Lower lobe of right lung (tissue), 2 donors: ENCODE measurements at regions not wholly inside any gene's neighbourhood (a gene's known extent, or its start where the extent isn't known, plus 50 kb on each side); places are given as distances from the start of the nearest gene placed in this dataset.

Source experiments
- ATAC-seq, 2 donors: fragments of 200-7000 bp; cut with Tn5 transposase; one replicate each; pipeline ENCODE4 v1.9.1; 2020 to 2022; ENCODE audit warnings: mild to moderate bottlenecking in 2 of 2, moderate library complexity in 2 of 2
- DNase-seq: peaks from one replicate; pipeline ENCODE4 v3.0.0-alpha.2; 2020
- H3K27ac ChIP-seq: fragments of 200-600 bp; one replicate; pipeline ENCODE4 v1.8.0; 2022
- H3K27me3 ChIP-seq: fragments of 200-600 bp; one replicate; pipeline ENCODE4 v1.8.0; 2022; ENCODE audit warnings: low read depth
- H3K36me3 ChIP-seq: fragments of 200-600 bp; one replicate; pipeline ENCODE4 v1.8.0; 2022; ENCODE audit warnings: mild to moderate bottlenecking
- H3K4me1 ChIP-seq: fragments of 200-600 bp; one replicate; pipeline ENCODE4 v1.8.0; 2022
- H3K4me3 ChIP-seq: fragments of 200-600 bp; one replicate; pipeline ENCODE4 v1.8.0; 2022; ENCODE audit warnings: mild to moderate bottlenecking
- H3K9me3 ChIP-seq: fragments of 200-600 bp; one replicate; pipeline ENCODE4 v1.8.0; 2022
- CTCF ChIP-seq: fragments of 200-600 bp; IDR thresholded peaks from one replicate; pipeline ENCODE4 v1.8.0; 2022; ENCODE audit warnings: antibody characterized with exemption, mild to moderate bottlenecking
- intact Hi-C: fragments of 100-400 bp; cut with DNase I; formaldehyde crosslinking; loops from one replicate; pipeline ENCODE4 v1.11.0; 2022
- donor health status: DM: no; HTN: yes; CAD: no; lungs with severe emphysema.

DNA sequence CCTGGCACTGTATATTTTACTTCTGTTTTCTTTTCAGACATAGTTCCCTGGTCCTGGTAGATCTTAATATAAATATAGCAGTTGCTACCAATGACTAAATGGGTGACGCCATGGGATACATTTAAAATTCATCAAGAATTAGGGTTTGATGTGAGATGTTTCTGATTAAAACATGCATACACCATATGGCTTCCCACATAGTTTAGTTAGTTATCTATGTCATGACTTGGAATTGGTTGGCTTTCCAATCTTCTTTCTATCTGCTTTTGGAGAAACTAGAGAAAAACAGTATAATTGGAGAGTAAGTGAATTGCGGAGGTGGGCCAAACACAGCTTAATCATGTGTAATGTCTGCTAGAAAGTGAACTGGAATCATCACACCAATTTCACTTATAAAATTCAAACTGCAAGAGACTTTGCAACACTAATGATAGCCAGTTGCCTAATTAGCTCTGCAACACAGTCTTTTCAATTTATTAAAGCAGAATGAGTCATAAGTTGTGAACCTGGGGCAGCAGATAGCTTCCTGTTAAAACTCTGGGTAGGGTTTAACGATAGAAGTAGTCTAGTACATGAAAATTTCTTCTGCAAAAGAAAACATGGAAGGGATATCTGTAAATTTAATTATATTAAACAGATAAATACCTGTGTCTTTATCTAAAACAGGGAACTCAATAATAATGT is 295.2 kb downstream of the SLC16A7 start:
- TF ChIP-seq CTCF, result no peak
- Histone ChIP-seq H3K27me3 (no peaks in the 10 kb centered on the region), H3K36me3 (no peaks in the 10 kb centered on the region), H3K9me3 (no peaks in the 10 kb centered on the region), H3K4me1 (no peaks in the 10 kb centered on the region), H3K4me3 (no peak overlapping the region), H3K27ac (no peak overlapping the region)
- intact Hi-C loops, result no loop called here
- DNase-seq, result no peak
- ATAC-seq, result no peak

DNA sequence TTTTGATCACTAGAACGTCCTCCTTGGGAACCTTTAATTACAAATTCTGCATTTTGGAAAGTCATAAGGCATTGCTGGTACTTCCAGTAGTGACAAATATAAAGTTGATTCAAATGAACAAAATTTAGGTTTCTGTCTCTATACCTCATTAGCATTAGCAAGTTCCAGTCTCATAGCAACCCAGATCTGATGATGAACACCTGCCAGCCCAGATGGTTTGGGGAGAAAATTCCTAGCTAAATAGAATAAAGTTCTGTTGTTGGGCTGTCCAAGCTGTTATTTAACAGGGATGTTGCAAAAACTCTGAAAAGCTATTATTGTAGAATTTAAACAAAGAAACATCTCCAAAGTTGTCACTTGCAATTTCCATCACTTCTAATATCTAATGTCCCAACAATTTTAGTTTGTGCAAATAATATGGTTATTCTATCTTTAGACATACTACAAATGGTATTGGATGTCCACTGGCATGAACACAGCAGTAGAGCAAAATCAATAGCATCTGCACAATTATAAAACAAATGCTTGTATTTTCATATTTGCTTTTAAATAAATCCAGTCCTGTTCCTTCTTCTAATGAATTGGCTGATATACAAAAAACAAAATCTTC is 299.4 kb downstream of the SLC16A7 start:
- TF ChIP-seq CTCF, result no peak

DNA sequence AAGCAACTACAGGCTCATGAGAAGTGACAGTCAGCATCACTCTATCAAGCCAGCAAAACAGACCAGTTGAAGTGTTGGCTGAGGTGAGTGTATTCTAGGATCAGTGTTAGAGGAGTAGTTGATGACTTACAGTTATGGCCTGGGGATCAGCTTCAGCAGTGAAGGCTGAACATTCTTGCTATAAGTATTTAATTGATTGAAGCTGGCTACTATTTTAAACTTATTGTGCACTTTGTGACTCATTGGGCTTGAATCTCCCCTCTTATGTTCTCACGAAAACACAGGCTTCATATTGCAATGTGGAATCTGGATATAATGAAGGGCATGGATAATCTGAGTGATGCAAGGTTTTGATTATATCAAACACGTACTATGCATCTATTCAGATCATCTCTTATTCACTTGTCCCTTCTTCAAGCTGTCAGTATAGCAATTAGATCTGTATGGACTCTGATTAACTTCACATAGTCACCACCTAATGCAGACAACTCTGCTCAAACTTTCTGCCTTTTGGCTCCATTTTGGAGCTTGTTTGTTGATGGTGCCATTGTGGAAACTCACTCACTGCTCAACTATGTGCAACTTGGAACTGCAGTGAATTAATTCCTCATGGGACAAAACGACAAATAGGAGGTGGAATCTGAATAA is 309.2 kb downstream of the SLC16A7 start:
- no peak for DNase-seq
- TF ChIP-seq CTCF, result no peak
- intact Hi-C loops, result no loop called here
- no peaks in the 10 kb centered on the region for H3K36me3 ChIP-seq
- H3K27me3 ChIP-seq, result no peaks in the 10 kb centered on the region
- H3K27ac ChIP-seq, result no peak overlapping the region
- H3K9me3 ChIP-seq, result no peaks in the 10 kb centered on the region
- H3K4me1 ChIP-seq, result no peaks in the 10 kb centered on the region
- ATAC-seq, result no peak
- H3K4me3 ChIP-seq, result no peak overlapping the region

More for the DNA sequence above, 299.4 kb downstream of the SLC16A7 start:
- DNase-seq, result no peak
- Histone ChIP-seq H3K27me3 (no peaks in the 10 kb centered on the region), H3K4me1 (no peaks in the 10 kb centered on the region), H3K27ac (no peak overlapping the region), H3K36me3 (no peaks in the 10 kb centered on the region), H3K9me3 (no peaks in the 10 kb centered on the region), H3K4me3 (no peak overlapping the region)
- ATAC-seq, result no peak
- intact Hi-C loops, result no loop called here

DNA sequence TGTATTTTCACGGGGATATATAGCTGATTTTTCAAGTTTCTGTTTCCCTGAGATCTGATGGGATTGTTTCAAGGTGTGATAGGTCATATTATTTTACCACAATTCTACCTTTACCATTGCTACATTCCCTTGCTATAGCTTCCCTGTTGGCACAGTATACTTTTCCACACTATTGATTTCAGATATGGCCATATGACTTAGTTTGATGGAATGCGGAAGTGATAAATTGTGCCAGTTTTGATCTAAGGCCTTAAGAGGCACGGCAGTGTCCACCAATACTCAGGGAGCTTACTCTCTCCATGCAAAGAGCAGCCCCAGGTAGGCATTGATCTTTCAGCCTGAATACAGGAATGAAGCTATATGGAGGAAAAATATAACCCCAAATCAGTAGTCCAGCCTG is 315.7 kb downstream of the SLC16A7 start:
- H3K36me3 ChIP-seq, result no peaks in the 10 kb centered on the region
- DNase-seq, result no peak
- H3K4me3 ChIP-seq, result no peak overlapping the region
- no peak overlapping the region for H3K27ac ChIP-seq
- intact Hi-C loops, result no loop called here
- TF ChIP-seq CTCF, result no peak
- no peaks in the 10 kb centered on the region for H3K4me1 ChIP-seq
- no peak for ATAC-seq
- no peaks in the 10 kb centered on the region for H3K27me3 ChIP-seq
- H3K9me3 ChIP-seq, result no peaks in the 10 kb centered on the region

DNA sequence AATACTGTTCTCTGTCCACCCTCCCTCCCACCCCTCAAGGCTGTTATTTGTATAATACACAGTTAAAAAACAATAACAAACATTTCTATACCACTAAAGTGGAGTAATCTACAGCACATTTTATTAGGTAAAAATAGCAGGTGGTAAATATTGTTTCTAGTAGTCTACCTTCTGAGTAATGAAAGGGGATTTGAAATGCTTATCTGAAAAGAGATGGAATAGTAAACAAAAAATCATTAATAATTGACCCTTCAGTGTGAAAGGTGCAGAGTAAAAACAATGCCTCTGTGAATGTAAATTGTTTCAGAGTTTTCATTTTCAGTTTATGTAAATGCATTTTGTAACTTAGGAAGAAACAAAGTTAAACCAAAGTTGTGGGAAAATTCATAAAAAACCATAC is 321.2 kb downstream of the SLC16A7 start:
- DNase-seq, result no peak
- ATAC-seq, result no peak
- Histone ChIP-seq H3K27me3 (no peaks in the 10 kb centered on the region), H3K36me3 (no peaks in the 10 kb centered on the region), H3K4me3 (no peak overlapping the region), H3K4me1 (no peaks in the 10 kb centered on the region), H3K27ac (no peak overlapping the region), H3K9me3 (no peaks in the 10 kb centered on the region)
- TF ChIP-seq CTCF, result no peak
- intact Hi-C loops, result no loop called here
